Keratinocyte (primary cell): ENCODE measurements at regions not wholly inside any gene's neighbourhood (a gene's known extent, or its start where the extent isn't known, plus 50 kb on each side); places are given as distances from the start of the nearest gene placed in this dataset.

Experiments
- EZH2 ChIP-seq: IDR thresholded peaks from one replicate; pipeline ENCODE4 v1.6.1; 2012; ENCODE audit warnings: inconsistent platforms, mild to moderate bottlenecking, low read length, moderate library complexity
- TF ChIP-seq, protein P1 (sequence below), 3 experiments: IDR thresholded peaks in 1 of 3; conservative IDR thresholded peaks in 1 of 3; optimal IDR thresholded peaks in 1 of 3; 2 replicates in 2 of 3; 3 replicates in 1 of 3; pipeline versions ENCODE3 to v1.5.1; 2011; ENCODE audit warnings: low read length in 3 of 3, mild to moderate bottlenecking in 3 of 3, moderate library complexity in 2 of 3, control low read depth in 1 of 3, inconsistent platforms in 1 of 3; ENCODE audit not compliant: insufficient read depth in 2 of 3; ENCODE audit errors: extremely low read depth in 1 of 3

- TF ChIP-seq, protein P1, sequence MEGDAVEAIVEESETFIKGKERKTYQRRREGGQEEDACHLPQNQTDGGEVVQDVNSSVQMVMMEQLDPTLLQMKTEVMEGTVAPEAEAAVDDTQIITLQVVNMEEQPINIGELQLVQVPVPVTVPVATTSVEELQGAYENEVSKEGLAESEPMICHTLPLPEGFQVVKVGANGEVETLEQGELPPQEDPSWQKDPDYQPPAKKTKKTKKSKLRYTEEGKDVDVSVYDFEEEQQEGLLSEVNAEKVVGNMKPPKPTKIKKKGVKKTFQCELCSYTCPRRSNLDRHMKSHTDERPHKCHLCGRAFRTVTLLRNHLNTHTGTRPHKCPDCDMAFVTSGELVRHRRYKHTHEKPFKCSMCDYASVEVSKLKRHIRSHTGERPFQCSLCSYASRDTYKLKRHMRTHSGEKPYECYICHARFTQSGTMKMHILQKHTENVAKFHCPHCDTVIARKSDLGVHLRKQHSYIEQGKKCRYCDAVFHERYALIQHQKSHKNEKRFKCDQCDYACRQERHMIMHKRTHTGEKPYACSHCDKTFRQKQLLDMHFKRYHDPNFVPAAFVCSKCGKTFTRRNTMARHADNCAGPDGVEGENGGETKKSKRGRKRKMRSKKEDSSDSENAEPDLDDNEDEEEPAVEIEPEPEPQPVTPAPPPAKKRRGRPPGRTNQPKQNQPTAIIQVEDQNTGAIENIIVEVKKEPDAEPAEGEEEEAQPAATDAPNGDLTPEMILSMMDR (optimal IDR thresholded peaks at IDR 0.05 in 1 of 3, IDR thresholded peaks at IDR 0.05 in 1 of 3, conservative IDR thresholded peaks at IDR 0.05 in 1 of 3; ENCODE audit: extremely low read depth in 1 of 3, insufficient read depth in 2 of 3, low read length in 3 of 3), result no peak
- TF ChIP-seq EZH2, result no peak
These were observed 152.0 kb downstream of the WNT7A start for GRCh38 chr3:13727890-13728289.
